ENCODE measurements at regions not wholly inside any gene's neighbourhood (a gene's known extent, or its start where the extent isn't known, plus 50 kb on each side); places are given as distances from the start of the nearest gene placed in this dataset.

GRCh38 chr4:117370944-117371668 is 285.7 kb upstream of the TRAM1L1 start (continued):
- TF ChIP-seq SMC3 (IDR thresholded peaks at IDR 0.05; ENCODE audit: low read depth, low read length) (no peak), USF1 (IDR thresholded peaks at IDR 0.05; ENCODE audit: borderline replicate concordance, low read depth) (no peak)

GRCh38 chr4:117375101-117375500 is 289.7 kb upstream of the TRAM1L1 start:
- 24% methylated on average over 3 of the region's 3 CpGs for WGBS (ENCODE audit: low lambda C conversion rate)
- no peak for TF ChIP-seq PBX3 (IDR thresholded peaks at IDR 0.05)
- TF ChIP-seq POLR2AphosphoS5 (IDR thresholded peaks at IDR 0.05; ENCODE audit: low read depth, low read length) = no peak
- no peak for TF ChIP-seq MEF2A (IDR thresholded peaks at IDR 0.05; ENCODE audit: borderline replicate concordance, low read depth)
- TF ChIP-seq TAF1 (IDR thresholded peaks at IDR 0.05; ENCODE audit: borderline replicate concordance, low read depth, low read length) = no peak
- no peak for TF ChIP-seq GATA2 (CRISPR knock-in tag; IDR thresholded peaks at IDR 0.05)
- no peak for TF ChIP-seq JUND (IDR thresholded peaks at IDR 0.05)
- Histone ChIP-seq H3K4me2 (no peak overlapping the region), H3K4me3 (ENCODE audit: low read depth in 2 of 2, low read length in 1 of 2) (no peak overlapping the region), H2AFZ (ENCODE audit: low read depth) (no peak overlapping the region), H3K79me2 (ENCODE audit: insufficient read depth) (no peaks in the 10 kb centered on the region), H3K9ac (no peak overlapping the region), H3K4me1 (ENCODE audit: control insufficient read depth in 1 of 2, insufficient read depth in 2 of 2, low read depth in 1 of 2, low read length in 1 of 2) (no peaks in the 10 kb centered on the region; a peak in 1 of 4 replicates), H3F3A (replicated peaks; ENCODE audit: insufficient read depth) (no peaks in the 10 kb centered on the region), H3K9me2 (no peaks in the 10 kb centered on the region), H3K27me3 (ENCODE audit: insufficient read depth) (no peaks in the 10 kb centered on the region), H3K36me3 (replicated peaks in 1 of 2; ENCODE audit: control insufficient read depth in 1 of 2, insufficient read depth in 2 of 2, low read length in 1 of 2) (no peaks in the 10 kb centered on the region), H3K9me3 (no peaks in the 10 kb centered on the region), H3K27ac (ENCODE audit: low read depth in 2 of 2, low read length in 1 of 2) (no peak overlapping the region), H4K20me1 (ENCODE audit: insufficient read depth) (no peaks in the 10 kb centered on the region)
- no peak for DNase-seq
- ChIA-PET CTCF (no interaction called here), POLR2A (no interaction called here)

- H3K4me2 ChIP-seq = no peak overlapping the region
- peak overlapping the region in 1 of 2 experiments; percentile 56; a peak in 1 of 4 replicates for H3K27ac ChIP-seq (ENCODE audit: low read depth in 2 of 2, low read length in 1 of 2)
- H3K9me3 ChIP-seq = no peaks in the 10 kb centered on the region
- H3K9ac ChIP-seq = no peak overlapping the region
- DNase-seq = peak; percentile 4
- TF ChIP-seq NFIC (IDR thresholded peaks at IDR 0.05; ENCODE audit: borderline replicate concordance) (no peak), CHD2 (IDR thresholded peaks at IDR 0.05; ENCODE audit: low read length, partially characterized antibody) (peak; percentile 41), GATA2 (CRISPR knock-in tag; IDR thresholded peaks at IDR 0.05) (no peak), MEF2A (IDR thresholded peaks at IDR 0.05; ENCODE audit: borderline replicate concordance, low read depth) (no peak), RCOR1 (IDR thresholded peaks at IDR 0.05; ENCODE audit: low read length) (peak; percentile 93), EP300 (IDR thresholded peaks at IDR 0.05; ENCODE audit: borderline replicate concordance in 1 of 2, low read depth in 1 of 2, low read length in 1 of 2) (peak in 1 of 2 experiments; percentile 54; a peak in 1 of 4 replicates)
- H4K20me1 ChIP-seq (ENCODE audit: insufficient read depth) = no peaks in the 10 kb centered on the region
- ChIA-PET POLR2A (no interaction called here), CTCF (no interaction called here)
- no peaks in the 10 kb centered on the region for H3K9me2 ChIP-seq
- no peaks in the 10 kb centered on the region; a peak in 1 of 4 replicates for H3K4me1 ChIP-seq (ENCODE audit: control insufficient read depth in 1 of 2, insufficient read depth in 2 of 2, low read depth in 1 of 2, low read length in 1 of 2)
- no peak overlapping the region for H2AFZ ChIP-seq (ENCODE audit: low read depth)
- H3K27me3 ChIP-seq (ENCODE audit: insufficient read depth) = no peaks in the 10 kb centered on the region
- H3K79me2 ChIP-seq (ENCODE audit: insufficient read depth) = no peaks in the 10 kb centered on the region
- no peak overlapping the region for H3K4me3 ChIP-seq (ENCODE audit: low read depth in 2 of 2, low read length in 1 of 2)
- no peaks in the 10 kb centered on the region for H3F3A ChIP-seq (replicated peaks; ENCODE audit: insufficient read depth)
- H3K36me3 ChIP-seq (replicated peaks in 1 of 2; ENCODE audit: control insufficient read depth in 1 of 2, insufficient read depth in 2 of 2, low read length in 1 of 2) = no peaks in the 10 kb centered on the region
Observed at GRCh38 chr4:117376692-117377091, 291.3 kb upstream of the TRAM1L1 start.

Data from SK-N-SH (cell line).